HEK293T (cell line): ENCODE measurements at regions not wholly inside any gene's neighbourhood (a gene's known extent, or its start where the extent isn't known, plus 50 kb on each side); places are given as distances from the start of the nearest gene placed in this dataset.

Experiments
- CTCF ChIA-PET: fragments of 350-600 bp; formaldehyde crosslinking; extraction: SDS; loops from one replicate; lab custom pipeline; 2021; ENCODE audit warnings: antibody characterized with exemption, inconsistent platforms; lab: Yijun Ruan, JAX
- POLR2A ChIA-PET: fragments of 350-600 bp; formaldehyde crosslinking; extraction: SDS; loops from one replicate; lab custom pipeline; 2020; ENCODE audit warnings: antibody characterized with exemption, inconsistent platforms; lab: Yijun Ruan, JAX
- DNase-seq: peaks from one replicate; pipeline ENCODE4 v3.0.0; 2012; ENCODE audit warnings: mixed read lengths; ENCODE audit errors: extremely low spot score
- ARNT ChIP-seq: fragments of 450-650 bp; IDR thresholded peaks from 2 replicates; pipeline ENCODE4 v1.6.1; 2017; ENCODE audit warnings: mild to moderate bottlenecking
- BHLHE40 ChIP-seq: fragments of 450-650 bp; IDR thresholded peaks from 2 replicates; pipeline ENCODE4 v1.6.1; 2016; ENCODE audit warnings: mild to moderate bottlenecking, moderate library complexity, borderline replicate concordance
- CTBP1 ChIP-seq: fragments of 450-650 bp; IDR thresholded peaks from 2 replicates; pipeline ENCODE4 v1.6.1; 2016; ENCODE audit warnings: borderline replicate concordance
- ELF4 ChIP-seq: fragments of 450-650 bp; IDR thresholded peaks from 2 replicates; pipeline ENCODE4 v1.6.1; 2017; ENCODE audit warnings: antibody characterized with exemption
- FOXA1 ChIP-seq: fragments of 450-650 bp; IDR thresholded peaks from 2 replicates; pipeline ENCODE4 v1.6.1; 2016; ENCODE audit warnings: mild to moderate bottlenecking
- FOXK2 ChIP-seq: fragments of 450-650 bp; IDR thresholded peaks from 2 replicates; pipeline ENCODE4 v1.6.1; 2016; ENCODE audit warnings: mild to moderate bottlenecking
- FOXM1 ChIP-seq: fragments of 450-650 bp; IDR thresholded peaks from 2 replicates; pipeline ENCODE4 v1.6.1; 2017; ENCODE audit warnings: mild to moderate bottlenecking, borderline replicate concordance
- HDGF ChIP-seq: fragments of 450-650 bp; IDR thresholded peaks from 2 replicates; pipeline ENCODE4 v1.6.1; 2017; ENCODE audit warnings: antibody characterized with exemption, borderline replicate concordance
- L3MBTL2 ChIP-seq: fragments of 450-650 bp; conservative IDR thresholded peaks from 2 replicates; pipeline ENCODE4 v1.6.1; 2016; ENCODE audit warnings: mild to moderate bottlenecking
- LEF1 ChIP-seq: fragments of 450-650 bp; IDR thresholded peaks from 2 replicates; pipeline ENCODE4 v1.6.1; 2017; ENCODE audit warnings: mild to moderate bottlenecking, borderline replicate concordance
- NFRKB ChIP-seq: fragments of 450-650 bp; IDR thresholded peaks from 2 replicates; pipeline ENCODE4 v1.6.1; 2016; ENCODE audit warnings: mild to moderate bottlenecking, moderate library complexity
- SP1 ChIP-seq: fragments of 450-650 bp; IDR thresholded peaks from 2 replicates; pipeline ENCODE4 v1.6.1; 2017
- SUZ12 ChIP-seq: fragments of 450-650 bp; IDR thresholded peaks from 2 replicates; pipeline ENCODE4 v1.6.1; 2016; ENCODE audit warnings: mild to moderate bottlenecking
- TARDBP ChIP-seq: fragments of 450-650 bp; IDR thresholded peaks from 2 replicates; pipeline ENCODE4 v1.6.1; 2016
- ZNF384 ChIP-seq: fragments of 450-650 bp; IDR thresholded peaks from 2 replicates; pipeline ENCODE4 v1.6.1; 2016
- TF ChIP-seq, protein P1 (sequence below): fragments of 450-650 bp; IDR thresholded peaks from 2 replicates; pipeline ENCODE4 v1.6.1; 2016

DNA sequence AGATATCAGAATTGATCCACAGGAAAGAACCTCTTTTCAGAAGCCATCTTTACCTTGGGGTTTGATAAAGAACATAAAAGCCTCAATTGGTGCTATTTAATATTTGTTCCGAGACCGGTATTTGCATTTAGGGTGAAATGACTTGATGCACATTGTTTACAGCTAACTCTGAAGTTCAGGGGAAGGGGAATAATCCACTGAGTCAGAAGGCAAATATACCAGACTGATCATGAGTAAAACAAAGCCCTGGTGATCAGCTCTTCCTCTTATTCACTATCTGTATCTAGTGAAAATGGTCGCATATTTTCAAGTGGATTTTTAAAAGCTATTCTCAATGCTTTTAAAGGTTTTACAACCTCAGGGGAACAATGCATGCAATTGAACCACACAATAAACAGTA is 53.0 kb upstream of the ATP8B1 start:
- DNase-seq, result no peak
- ChIA-PET POLR2A (no interaction called here), CTCF (no interaction called here)
- no peak for TF ChIP-seq SP1

DNA sequence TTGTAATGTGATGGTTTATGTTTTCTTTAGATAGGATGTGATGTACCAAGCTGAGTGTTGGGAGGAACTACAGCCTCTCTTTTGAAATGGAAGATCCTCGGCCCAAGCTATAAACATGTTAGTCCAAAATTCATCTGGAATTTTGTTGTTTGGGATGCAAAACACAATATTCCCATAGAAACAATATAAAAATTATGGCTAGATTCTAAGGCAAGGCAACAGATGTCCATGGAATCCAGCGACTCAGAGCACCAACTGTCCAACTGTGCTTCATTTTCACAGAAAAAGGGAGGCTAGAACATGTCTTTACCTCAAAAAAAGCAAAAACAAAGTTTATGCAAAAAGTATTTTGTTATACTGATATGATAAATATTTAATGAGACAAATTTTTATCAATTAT is 52.4 kb upstream of the ATP8B1 start:
- ChIA-PET CTCF (interaction anchor here (0.5 kb wide), 1 partner anchor 221 kb away, joined by 3 read pairs; no protein-coding TSS in a partner anchor), POLR2A (no interaction called here)
- no peak for DNase-seq
- TF ChIP-seq FOXK2 (no peak), NFRKB (no peak), LEF1 (no peak), FOXM1 (no peak), CTBP1 (no peak), ELF4 (no peak), SP1 (no peak), SUZ12 (no peak), ZNF384 (no peak), BHLHE40 (no peak)
- TF ChIP-seq, protein P1, sequence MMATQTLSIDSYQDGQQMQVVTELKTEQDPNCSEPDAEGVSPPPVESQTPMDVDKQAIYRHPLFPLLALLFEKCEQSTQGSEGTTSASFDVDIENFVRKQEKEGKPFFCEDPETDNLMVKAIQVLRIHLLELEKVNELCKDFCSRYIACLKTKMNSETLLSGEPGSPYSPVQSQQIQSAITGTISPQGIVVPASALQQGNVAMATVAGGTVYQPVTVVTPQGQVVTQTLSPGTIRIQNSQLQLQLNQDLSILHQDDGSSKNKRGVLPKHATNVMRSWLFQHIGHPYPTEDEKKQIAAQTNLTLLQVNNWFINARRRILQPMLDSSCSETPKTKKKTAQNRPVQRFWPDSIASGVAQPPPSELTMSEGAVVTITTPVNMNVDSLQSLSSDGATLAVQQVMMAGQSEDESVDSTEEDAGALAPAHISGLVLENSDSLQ, result no peak

DNA sequence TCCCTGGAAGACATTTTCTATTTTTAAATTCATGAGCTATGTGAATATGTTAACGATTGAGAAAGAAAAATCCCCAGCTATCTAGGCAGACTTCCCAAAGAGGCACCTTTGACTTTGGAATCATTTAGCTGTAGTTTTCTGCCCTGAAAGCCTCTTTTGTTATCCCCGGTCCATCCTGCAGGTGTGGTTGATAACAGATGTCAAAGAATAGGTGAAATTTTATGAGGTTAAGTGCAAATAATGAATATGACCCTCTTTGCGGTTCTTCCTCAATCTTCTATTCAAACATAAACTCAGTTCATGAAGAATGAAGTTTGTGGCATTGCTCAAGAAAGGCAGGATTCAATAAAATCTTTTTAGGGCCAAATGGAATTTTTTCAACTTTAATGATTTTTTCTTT is 51.6 kb upstream of the ATP8B1 start:
- no peak for DNase-seq
- ChIA-PET CTCF (no interaction called here), POLR2A (no interaction called here)
- TF ChIP-seq FOXA1 (no peak), TARDBP (no peak), FOXK2 (no peak), ARNT (no peak), BHLHE40 (no peak), L3MBTL2 (no peak), LEF1 (no peak), ELF4 (no peak), NFRKB (no peak), SP1 (no peak), ZNF384 (no peak), HDGF (no peak), SUZ12 (no peak)
- TF ChIP-seq, protein P1, result no peak

DNA sequence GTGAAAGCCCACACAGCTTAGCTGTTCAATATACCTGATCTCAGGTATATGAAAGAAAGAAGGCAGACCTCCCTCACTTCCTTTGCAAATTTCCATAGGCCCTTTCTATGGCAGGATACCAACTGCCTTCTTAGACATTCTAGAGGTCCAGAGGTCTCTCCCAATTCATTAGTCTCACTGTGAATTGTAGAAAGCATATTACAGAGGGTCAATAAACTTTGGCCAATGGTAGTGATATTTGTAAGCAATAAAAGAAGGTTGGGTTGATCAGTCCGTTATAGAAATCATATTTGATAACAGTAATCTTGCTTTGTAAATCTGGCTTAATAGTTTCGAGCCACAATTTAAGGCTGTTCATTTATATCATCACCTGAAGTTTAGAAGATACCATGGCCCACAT is 50.7 kb upstream of the ATP8B1 start:
- no peak for DNase-seq
- ChIA-PET POLR2A (no interaction called here), CTCF (no interaction called here)
- TF ChIP-seq HDGF, result no peak
- TF ChIP-seq FOXA1, result no peak
- TF ChIP-seq SP1, result no peak
- TF ChIP-seq L3MBTL2, result no peak
- TF ChIP-seq TARDBP, result no peak
- TF ChIP-seq LEF1, result no peak
- TF ChIP-seq ARNT, result no peak
- TF ChIP-seq ELF4, result no peak
- no peak for TF ChIP-seq CTBP1
- TF ChIP-seq ZNF384, result no peak
- no peak for TF ChIP-seq FOXM1
- no peak for TF ChIP-seq SUZ12
- TF ChIP-seq FOXK2, result no peak
- no peak for TF ChIP-seq BHLHE40
- no peak for TF ChIP-seq NFRKB
- TF ChIP-seq, protein P1, result no peak

DNA sequence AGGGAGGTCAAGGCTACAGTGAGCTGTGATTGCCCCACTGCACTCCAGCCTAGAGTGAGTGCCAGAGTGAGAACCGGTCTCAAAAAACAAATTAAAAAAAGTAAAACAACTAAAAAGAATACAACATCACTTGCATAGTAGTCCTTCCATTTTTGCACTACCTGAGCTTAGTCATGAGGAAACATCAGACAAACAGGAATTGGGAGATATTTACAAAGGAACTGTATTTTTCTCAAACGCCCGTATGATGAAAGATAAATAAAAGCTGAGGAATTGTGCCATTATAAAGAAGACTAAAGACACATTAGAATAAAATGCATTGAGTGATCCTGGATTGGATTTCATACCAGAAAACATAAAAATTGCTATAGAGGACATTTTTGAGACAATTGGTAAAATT is 50.0 kb upstream of the ATP8B1 start:
- no peak for TF ChIP-seq SUZ12
- no peak for TF ChIP-seq LEF1
- no peak for TF ChIP-seq ARNT
- TF ChIP-seq ELF4, result no peak
- TF ChIP-seq, protein P1, result no peak
- TF ChIP-seq NFRKB, result no peak
- TF ChIP-seq FOXM1, result no peak
- TF ChIP-seq L3MBTL2, result no peak
- no peak for TF ChIP-seq BHLHE40
- TF ChIP-seq FOXA1, result no peak
- TF ChIP-seq TARDBP, result no peak
- TF ChIP-seq HDGF, result no peak
- TF ChIP-seq CTBP1, result no peak
- TF ChIP-seq ZNF384, result no peak
- no peak for TF ChIP-seq FOXK2
- no peak for TF ChIP-seq SP1
- DNase-seq, result no peak
- CTCF ChIA-PET, result no interaction called here
- POLR2A ChIA-PET, result no interaction called here
